CD4-positive, alpha-beta T cell treated with Interleukin-21 for 1 hour (primary cell): ENCODE measurements at regions not wholly inside any gene's neighbourhood (a gene's known extent, or its start where the extent isn't known, plus 50 kb on each side); places are given as distances from the start of the nearest gene placed in this dataset.

Source experiments
- DNase-seq: peaks from one replicate; pipeline ENCODE4 v3.0.0-alpha.2; 2020

- no peak for DNase-seq
Measured at GRCh38 chr3:118408431-118408830, 626.2 kb downstream of the IGSF11 start.

GRCh38 chr3:118412503-118412902, 622.1 kb downstream of the IGSF11 start:
- no peak for DNase-seq

- DNase-seq = no peak
Measured at GRCh38 chr3:118425272-118425837, 609.3 kb downstream of the IGSF11 start.

- no peak for DNase-seq
Measured at GRCh38 chr3:118433825-118434224, 600.8 kb downstream of the IGSF11 start.

- DNase-seq = no peak
Measured at GRCh38 chr3:118435851-118436350, 598.7 kb downstream of the IGSF11 start.

GRCh38 chr3:118436697-118437262, 597.9 kb downstream of the IGSF11 start:
- DNase-seq = no peak

GRCh38 chr3:118445036-118445435, 589.6 kb downstream of the IGSF11 start:
- DNase-seq = no peak

- no peak for DNase-seq
Measured at GRCh38 chr3:118447339-118447738, 587.3 kb downstream of the IGSF11 start.

GRCh38 chr3:118466795-118467330, 567.8 kb downstream of the IGSF11 start:
- DNase-seq = no peak

GRCh38 chr3:118468801-118469200, 565.8 kb downstream of the IGSF11 start:
- no peak for DNase-seq

GRCh38 chr3:118472586-118472985, 562.1 kb downstream of the IGSF11 start:
- no peak for DNase-seq

GRCh38 chr3:118473343-118473742, 561.3 kb downstream of the IGSF11 start:
- DNase-seq = no peak

GRCh38 chr3:118476885-118477618, 557.6 kb downstream of the IGSF11 start:
- no peak for DNase-seq

GRCh38 chr3:118477768-118478167, 556.9 kb downstream of the IGSF11 start:
- DNase-seq = no peak

- no peak for DNase-seq
Measured at GRCh38 chr3:118478706-118479276, 555.9 kb downstream of the IGSF11 start.

- no peak for DNase-seq
Measured at GRCh38 chr3:118479376-118479775, 555.3 kb downstream of the IGSF11 start.

GRCh38 chr3:118480101-118480860, 554.4 kb downstream of the IGSF11 start:
- DNase-seq = no peak

GRCh38 chr3:118485693-118486092, 549.0 kb downstream of the IGSF11 start:
- no peak for DNase-seq

- no peak for DNase-seq
Measured at GRCh38 chr3:118487734-118488133, 546.9 kb downstream of the IGSF11 start.

- no peak for DNase-seq
Measured at GRCh38 chr3:118488732-118489131, 545.9 kb downstream of the IGSF11 start.

GRCh38 chr3:118495206-118495605, 539.4 kb downstream of the IGSF11 start:
- DNase-seq = no peak

- DNase-seq = no peak
Measured at GRCh38 chr3:118497274-118497673, 537.4 kb downstream of the IGSF11 start.

- DNase-seq = no peak
Measured at GRCh38 chr3:118501152-118501551, 533.5 kb downstream of the IGSF11 start.
